ENCODE measurements at regions not wholly inside any gene's neighbourhood (a gene's known extent, or its start where the extent isn't known, plus 50 kb on each side); places are given as distances from the start of the nearest gene placed in this dataset.

GRCh38 chr3:25945836-25946235 is 155.9 kb downstream of the OXSM start:
- TF ChIP-seq POLR2A (IDR thresholded peaks at IDR 0.05) (no peak), POLR2AphosphoS5 (IDR thresholded peaks at IDR 0.05; ENCODE audit: insufficient read depth in 1 of 2, low read depth in 1 of 2) (no peak)

All from vagina (tissue), 2 donors.